ENCODE measurements at regions not wholly inside any gene's neighbourhood (a gene's known extent, or its start where the extent isn't known, plus 50 kb on each side); places are given as distances from the start of the nearest gene placed in this dataset.

GRCh38 chr1:239739375-239739774 is 352.3 kb upstream of the FMN2 start:
- H3K27me3 Mint-ChIP-seq: no peaks in the 10 kb centered on the region

GRCh38 chr1:239739919-239740318 is 351.8 kb upstream of the FMN2 start:
- H3K27me3 Mint-ChIP-seq: no peaks in the 10 kb centered on the region
- CTCF ChIA-PET: no interaction called here
- H3K4me1 Mint-ChIP-seq: peaks cover 16% of the 10 kb centered on the region
- H3K27ac Mint-ChIP-seq: no peak overlapping the region
- peaks cover 9% of the 10 kb centered on the region for H3K9me3 Mint-ChIP-seq
- no peak for DNase-seq
- POLR2A ChIA-PET: interaction anchor here (0.6 to 1.0 kb wide), 2 partner anchors 20 to 23 kb away, joined by 4 read pairs; no protein-coding TSS in a partner anchor
- peaks cover 3% of the 10 kb centered on the region for H3K36me3 Mint-ChIP-seq (ENCODE audit: low read depth)
- no peak overlapping the region for H3K4me3 Mint-ChIP-seq

More at GRCh38 chr1:239739375-239739774, 352.3 kb upstream of the FMN2 start:
- Mint-ChIP-seq H3K4me3 (no peak overlapping the region), H3K4me1 (peaks cover 15% of the 10 kb centered on the region), H3K36me3 (ENCODE audit: low read depth) (peaks cover 3% of the 10 kb centered on the region), H3K9me3 (peaks cover 6% of the 10 kb centered on the region), H3K27ac (no peak overlapping the region)
- POLR2A ChIA-PET: interaction anchor here (0.6 to 1.0 kb wide), 2 partner anchors 20 to 23 kb away, joined by 4 read pairs; no protein-coding TSS in a partner anchor
- CTCF ChIA-PET: no interaction called here
- DNase-seq: no peak

GRCh38 chr1:239742416-239743109 is 349.1 kb upstream of the FMN2 start:
- peaks cover 9% of the 10 kb centered on the region for H3K9me3 Mint-ChIP-seq
- H3K4me3 Mint-ChIP-seq: no peak overlapping the region
- peaks cover 14% of the 10 kb centered on the region for H3K4me1 Mint-ChIP-seq
- no peak for DNase-seq
- peaks cover 3% of the 10 kb centered on the region for H3K36me3 Mint-ChIP-seq (ENCODE audit: low read depth)
- no peak overlapping the region for H3K27ac Mint-ChIP-seq
- ChIA-PET POLR2A (no interaction called here), CTCF (no interaction called here)
- no peaks in the 10 kb centered on the region for H3K27me3 Mint-ChIP-seq

GRCh38 chr1:239744851-239745250 is 346.8 kb upstream of the FMN2 start:
- H3K27ac Mint-ChIP-seq: no peak overlapping the region
- POLR2A ChIA-PET: no interaction called here
- peaks cover 1% of the 10 kb centered on the region for H3K36me3 Mint-ChIP-seq (ENCODE audit: low read depth)

GRCh38 chr1:239755107-239755912 is 336.4 kb upstream of the FMN2 start:
- H3K27me3 Mint-ChIP-seq: no peaks in the 10 kb centered on the region
- no peaks in the 10 kb centered on the region for H3K36me3 Mint-ChIP-seq (ENCODE audit: low read depth)
- ChIA-PET POLR2A (no interaction called here), CTCF (no interaction called here)
- H3K27ac Mint-ChIP-seq: no peak overlapping the region
- peaks cover 3% of the 10 kb centered on the region for H3K9me3 Mint-ChIP-seq
- no peak overlapping the region for H3K4me3 Mint-ChIP-seq
- no peaks in the 10 kb centered on the region for H3K4me1 Mint-ChIP-seq
- DNase-seq: no peak

More at GRCh38 chr1:239744851-239745250, 346.8 kb upstream of the FMN2 start:
- Mint-ChIP-seq H3K27me3 (no peaks in the 10 kb centered on the region), H3K9me3 (peaks cover 9% of the 10 kb centered on the region), H3K4me3 (no peak overlapping the region), H3K4me1 (peaks cover 12% of the 10 kb centered on the region)
- no peak for DNase-seq
- CTCF ChIA-PET: no interaction called here

GRCh38 chr1:239757716-239758115 is 334.0 kb upstream of the FMN2 start:
- Mint-ChIP-seq H3K27ac (no peak overlapping the region), H3K4me1 (no peaks in the 10 kb centered on the region), H3K4me3 (no peak overlapping the region), H3K27me3 (no peaks in the 10 kb centered on the region), H3K36me3 (ENCODE audit: low read depth) (no peaks in the 10 kb centered on the region), H3K9me3 (no peaks in the 10 kb centered on the region)
- POLR2A ChIA-PET: no interaction called here
- no peak for DNase-seq
- CTCF ChIA-PET: no interaction called here

- Mint-ChIP-seq H3K27me3 (no peaks in the 10 kb centered on the region), H3K4me3 (no peak overlapping the region), H3K9me3 (no peaks in the 10 kb centered on the region), H3K27ac (no peak overlapping the region), H3K36me3 (ENCODE audit: low read depth) (no peaks in the 10 kb centered on the region), H3K4me1 (no peaks in the 10 kb centered on the region)
- ChIA-PET POLR2A (no interaction called here), CTCF (no interaction called here)
- no peak for DNase-seq
Measured at GRCh38 chr1:239758756-239759155, 332.9 kb upstream of the FMN2 start.

GRCh38 chr1:239761509-239761908 is 330.2 kb upstream of the FMN2 start:
- no peak for DNase-seq
- no peaks in the 10 kb centered on the region for H3K27me3 Mint-ChIP-seq
- POLR2A ChIA-PET: no interaction called here
- H3K4me3 Mint-ChIP-seq: no peak overlapping the region
- H3K4me1 Mint-ChIP-seq: no peaks in the 10 kb centered on the region
- CTCF ChIA-PET: no interaction called here
- H3K36me3 Mint-ChIP-seq (ENCODE audit: low read depth): no peaks in the 10 kb centered on the region
- H3K27ac Mint-ChIP-seq: no peak overlapping the region
- H3K9me3 Mint-ChIP-seq: no peaks in the 10 kb centered on the region

GRCh38 chr1:239763850-239764249 is 327.8 kb upstream of the FMN2 start:
- H3K27ac Mint-ChIP-seq: no peak overlapping the region
- H3K36me3 Mint-ChIP-seq (ENCODE audit: low read depth): no peaks in the 10 kb centered on the region
- H3K4me3 Mint-ChIP-seq: no peak overlapping the region
- ChIA-PET POLR2A (interaction anchor here (0.7 kb wide), 1 partner anchor 218 kb away, joined by 4 read pairs; no protein-coding TSS in a partner anchor), CTCF (interaction anchor here (1.0 kb wide), 1 partner anchor 188 kb away, joined by 3 read pairs; no protein-coding TSS in a partner anchor)
- no peaks in the 10 kb centered on the region for H3K4me1 Mint-ChIP-seq
- DNase-seq: no peak
- no peaks in the 10 kb centered on the region for H3K27me3 Mint-ChIP-seq
- H3K9me3 Mint-ChIP-seq: no peaks in the 10 kb centered on the region

- DNase-seq: no peak
- Mint-ChIP-seq H3K36me3 (ENCODE audit: low read depth) (no peaks in the 10 kb centered on the region), H3K9me3 (no peaks in the 10 kb centered on the region), H3K4me3 (no peak overlapping the region), H3K27me3 (no peaks in the 10 kb centered on the region), H3K27ac (no peak overlapping the region), H3K4me1 (no peaks in the 10 kb centered on the region)
- ChIA-PET CTCF (interaction anchor here (1.0 kb wide), 1 partner anchor 187 kb away, joined by 3 read pairs; no protein-coding TSS in a partner anchor), POLR2A (interaction anchor here (0.7 kb wide), 1 partner anchor 218 kb away, joined by 4 read pairs; no protein-coding TSS in a partner anchor)
Measured at GRCh38 chr1:239764546-239764945, 327.1 kb upstream of the FMN2 start.

GRCh38 chr1:239765163-239765562 is 326.5 kb upstream of the FMN2 start:
- ChIA-PET CTCF (no interaction called here), POLR2A (no interaction called here)
- no peaks in the 10 kb centered on the region for H3K4me1 Mint-ChIP-seq
- DNase-seq: no peak
- H3K36me3 Mint-ChIP-seq (ENCODE audit: low read depth): no peaks in the 10 kb centered on the region
- no peak overlapping the region for H3K4me3 Mint-ChIP-seq
- no peaks in the 10 kb centered on the region for H3K9me3 Mint-ChIP-seq
- no peaks in the 10 kb centered on the region for H3K27me3 Mint-ChIP-seq
- H3K27ac Mint-ChIP-seq: no peak overlapping the region

GRCh38 chr1:239771550-239771949 is 320.1 kb upstream of the FMN2 start:
- Mint-ChIP-seq H3K4me3 (no peak overlapping the region), H3K4me1 (no peaks in the 10 kb centered on the region), H3K9me3 (no peaks in the 10 kb centered on the region), H3K27me3 (no peaks in the 10 kb centered on the region), H3K27ac (no peak overlapping the region), H3K36me3 (ENCODE audit: low read depth) (no peaks in the 10 kb centered on the region)
- POLR2A ChIA-PET: no interaction called here
- no peak for DNase-seq
- CTCF ChIA-PET: no interaction called here

GRCh38 chr1:239772446-239772845 is 319.2 kb upstream of the FMN2 start:
- Mint-ChIP-seq H3K27ac (no peak overlapping the region), H3K27me3 (no peaks in the 10 kb centered on the region), H3K4me1 (no peaks in the 10 kb centered on the region), H3K36me3 (ENCODE audit: low read depth) (no peaks in the 10 kb centered on the region), H3K4me3 (no peak overlapping the region), H3K9me3 (no peaks in the 10 kb centered on the region)
- no peak for DNase-seq
- CTCF ChIA-PET: no interaction called here
- POLR2A ChIA-PET: no interaction called here

All from activated CD4-positive, alpha-beta memory T cell treated with anti-CD3 and anti-CD28 coated beads, Interleukin-2, amount 10 ng/mL, durations not matched to agents 7 days and 5 days (primary cell).